AG10803 (cell line): ENCODE measurements at regions not wholly inside any gene's neighbourhood (a gene's known extent, or its start where the extent isn't known, plus 50 kb on each side); places are given as distances from the start of the nearest gene placed in this dataset.
"Not testable (repeated sequence)": the region's sequence is repeated elsewhere in the genome, so short reads cannot be mapped to it uniquely, and the experiment has no call there.

ENCODE experiments used
- DNase-seq: peaks from one replicate; pipeline ENCODE4 v3.0.0; 2010; ENCODE audit warnings: low read depth
- H3K4me3 ChIP-seq: 2 replicates; pipeline ENCODE4 v1.5.1; 2011; ENCODE audit warnings: mild to moderate bottlenecking, low read length, control low read depth
- TF ChIP-seq, protein P1 (sequence below): conservative IDR thresholded peaks from 2 replicates; pipeline ENCODE4 v1.5.1; 2011; ENCODE audit warnings: mild to moderate bottlenecking, low read length, control low read depth, inconsistent platforms

DNA sequence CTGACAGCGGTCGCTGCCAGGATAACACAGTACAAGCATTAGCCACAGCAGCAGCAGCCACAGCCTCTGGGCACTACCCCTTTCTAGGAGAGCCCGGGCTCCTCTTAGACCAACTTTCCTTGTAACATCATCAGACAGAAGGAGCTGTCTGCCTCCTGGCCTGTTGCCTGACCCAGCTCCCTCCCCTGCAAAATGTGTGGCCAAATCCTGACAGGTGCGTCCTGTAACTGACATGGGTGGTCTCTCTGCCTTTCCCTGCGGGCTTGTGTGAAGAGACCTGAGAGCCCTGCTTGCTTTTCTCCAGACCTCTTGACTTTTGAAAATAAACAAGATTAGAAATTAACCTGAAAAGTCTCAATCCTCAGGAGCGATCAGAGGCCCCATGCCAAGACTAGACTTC is 824.9 kb downstream of the RAPGEF2 start:
- H3K4me3 ChIP-seq, result no peak overlapping the region
- no peak for DNase-seq
- TF ChIP-seq, protein P1, sequence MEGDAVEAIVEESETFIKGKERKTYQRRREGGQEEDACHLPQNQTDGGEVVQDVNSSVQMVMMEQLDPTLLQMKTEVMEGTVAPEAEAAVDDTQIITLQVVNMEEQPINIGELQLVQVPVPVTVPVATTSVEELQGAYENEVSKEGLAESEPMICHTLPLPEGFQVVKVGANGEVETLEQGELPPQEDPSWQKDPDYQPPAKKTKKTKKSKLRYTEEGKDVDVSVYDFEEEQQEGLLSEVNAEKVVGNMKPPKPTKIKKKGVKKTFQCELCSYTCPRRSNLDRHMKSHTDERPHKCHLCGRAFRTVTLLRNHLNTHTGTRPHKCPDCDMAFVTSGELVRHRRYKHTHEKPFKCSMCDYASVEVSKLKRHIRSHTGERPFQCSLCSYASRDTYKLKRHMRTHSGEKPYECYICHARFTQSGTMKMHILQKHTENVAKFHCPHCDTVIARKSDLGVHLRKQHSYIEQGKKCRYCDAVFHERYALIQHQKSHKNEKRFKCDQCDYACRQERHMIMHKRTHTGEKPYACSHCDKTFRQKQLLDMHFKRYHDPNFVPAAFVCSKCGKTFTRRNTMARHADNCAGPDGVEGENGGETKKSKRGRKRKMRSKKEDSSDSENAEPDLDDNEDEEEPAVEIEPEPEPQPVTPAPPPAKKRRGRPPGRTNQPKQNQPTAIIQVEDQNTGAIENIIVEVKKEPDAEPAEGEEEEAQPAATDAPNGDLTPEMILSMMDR, result no peak

DNA sequence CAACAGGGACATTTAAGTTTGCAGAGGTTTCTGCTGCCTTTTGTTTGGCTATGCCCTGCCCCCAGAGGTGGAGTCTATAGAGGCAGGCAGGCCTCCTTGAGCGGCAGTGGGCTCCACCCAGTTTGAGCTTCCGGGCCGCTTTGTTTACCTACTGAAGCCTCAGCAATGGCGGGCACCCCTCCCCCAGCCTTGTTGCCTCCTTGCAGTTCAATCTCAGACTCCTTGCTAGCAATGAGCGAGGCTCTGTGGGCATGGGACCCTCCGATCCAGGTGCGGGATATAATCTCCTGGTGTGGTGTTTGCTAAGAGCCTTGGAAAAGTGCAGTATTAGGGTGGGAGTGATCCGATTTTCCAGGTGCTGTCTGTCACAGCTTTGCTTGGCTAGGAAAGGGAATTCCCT is 831.7 kb downstream of the RAPGEF2 start:
- DNase-seq, H3K4me3 ChIP-seq: not testable (repeated sequence)

DNA sequence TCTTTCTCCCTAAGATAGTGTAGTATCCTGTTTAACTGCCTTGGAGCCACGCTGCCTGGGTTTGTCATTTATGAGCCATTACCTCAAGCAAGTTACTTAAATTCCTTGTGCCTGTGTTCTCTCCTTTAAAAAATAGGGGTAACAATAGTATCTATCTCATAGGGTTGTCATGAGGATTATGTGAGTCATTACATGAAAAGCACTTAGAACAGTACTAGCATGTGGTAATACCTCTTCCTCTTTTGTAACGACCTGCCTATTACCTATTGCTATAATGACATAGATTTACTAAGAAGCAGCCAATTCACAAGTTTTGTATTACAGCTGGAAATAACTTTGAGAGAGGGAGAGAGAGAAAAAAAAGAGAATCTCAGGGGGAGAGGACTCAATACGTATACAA is 834.7 kb downstream of the RAPGEF2 start:
- TF ChIP-seq, protein P1, result no peak
- no peak for DNase-seq

DNA sequence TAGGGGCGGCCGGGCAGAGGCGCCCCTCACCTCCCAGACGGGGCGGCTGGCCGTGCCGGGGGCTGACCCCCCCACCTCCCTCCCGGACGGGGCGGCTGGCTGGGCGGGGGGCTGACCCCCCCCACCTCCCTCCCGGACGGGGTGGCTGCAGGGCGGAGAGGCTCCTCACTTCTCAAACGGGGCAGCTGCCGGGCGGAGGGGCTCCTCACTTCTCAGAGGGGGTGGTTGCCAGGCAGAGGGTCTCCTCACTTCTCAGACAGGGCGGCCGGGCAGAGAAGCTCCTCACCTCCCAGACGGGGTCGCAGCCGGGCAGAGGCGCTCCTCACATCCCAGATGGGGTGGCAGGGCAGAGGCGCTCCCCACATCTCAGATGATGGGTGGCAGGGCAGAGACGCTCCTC is 836.8 kb downstream of the RAPGEF2 start:
- H3K4me3 ChIP-seq, DNase-seq: not testable (repeated sequence)

More for the DNA sequence above, 834.7 kb downstream of the RAPGEF2 start:
- no peak overlapping the region for H3K4me3 ChIP-seq

DNA sequence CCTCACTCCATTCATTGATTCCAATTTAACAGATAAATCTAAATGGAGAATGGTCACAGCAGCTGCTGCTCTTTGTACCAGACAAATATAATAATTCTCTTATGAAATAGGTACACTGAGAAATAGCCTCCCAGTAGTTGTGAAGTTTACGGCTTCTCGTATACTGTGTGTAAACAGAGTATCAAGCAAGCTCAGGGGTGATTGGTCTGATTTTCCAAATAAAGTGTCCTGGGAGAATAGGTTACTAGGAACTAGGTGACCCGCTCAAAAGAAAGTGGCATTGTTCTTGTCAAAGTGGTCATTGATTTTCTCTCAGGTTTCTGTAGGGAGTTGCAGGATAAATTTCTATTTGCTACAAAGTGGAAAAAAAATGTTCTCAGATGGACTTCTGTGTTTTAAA is 838.2 kb downstream of the RAPGEF2 start:
- no peak for DNase-seq
- TF ChIP-seq, protein P1, result no peak
- H3K4me3 ChIP-seq, result no peak overlapping the region

DNA sequence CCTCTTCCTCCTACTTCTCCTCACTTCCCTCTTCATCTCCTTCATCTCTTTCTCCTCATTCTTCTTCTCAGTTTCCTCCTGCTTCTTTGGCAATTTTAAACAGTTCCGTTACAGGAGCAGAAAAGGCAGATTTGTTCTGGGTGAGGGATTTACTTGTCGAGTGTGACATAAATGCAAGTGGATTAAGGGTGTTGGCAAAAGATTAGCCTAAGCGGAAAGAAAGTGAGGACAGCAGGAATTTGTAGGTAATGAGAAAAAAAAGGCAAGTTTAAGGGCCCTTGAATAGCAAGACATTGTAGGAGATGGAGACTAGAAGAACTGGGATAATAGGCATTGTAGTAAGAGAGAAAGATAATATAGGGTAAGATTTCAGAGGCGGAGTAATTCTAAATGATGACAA is 841.6 kb downstream of the RAPGEF2 start:
- no peak for DNase-seq
- TF ChIP-seq, protein P1, result no peak
- H3K4me3 ChIP-seq, result no peak overlapping the region

DNA sequence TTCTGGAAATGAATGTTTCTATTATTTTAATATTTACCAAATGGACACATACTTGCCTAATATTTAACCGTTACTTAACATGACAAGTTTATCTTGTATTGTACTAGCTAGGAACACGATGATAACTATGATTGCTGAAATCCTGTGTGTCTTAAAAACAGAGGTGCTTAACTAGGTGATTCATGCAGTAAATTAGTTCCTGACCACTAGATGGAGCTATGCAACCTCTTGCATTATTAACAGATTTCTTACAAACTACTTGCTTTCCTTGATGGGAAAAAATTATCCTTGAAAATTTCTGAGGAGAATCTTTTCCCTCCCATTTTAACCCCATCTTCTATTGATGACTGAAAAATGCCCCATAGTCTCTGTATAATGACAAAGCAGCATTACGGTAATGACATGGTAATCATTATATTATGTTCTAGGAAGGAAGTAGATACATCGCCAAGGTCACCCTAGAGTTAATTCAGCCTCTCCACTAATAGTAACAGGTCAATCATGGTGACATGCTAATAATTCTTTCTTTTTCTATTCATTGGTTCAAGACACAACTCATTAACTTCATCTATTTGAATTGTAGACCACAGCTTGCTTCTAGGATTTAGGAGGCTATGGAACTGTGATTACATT is 844.2 kb downstream of the RAPGEF2 start:
- H3K4me3 ChIP-seq, result no peak overlapping the region
- peak; percentile 59 for DNase-seq
- TF ChIP-seq, protein P1, result peak; percentile 76

DNA sequence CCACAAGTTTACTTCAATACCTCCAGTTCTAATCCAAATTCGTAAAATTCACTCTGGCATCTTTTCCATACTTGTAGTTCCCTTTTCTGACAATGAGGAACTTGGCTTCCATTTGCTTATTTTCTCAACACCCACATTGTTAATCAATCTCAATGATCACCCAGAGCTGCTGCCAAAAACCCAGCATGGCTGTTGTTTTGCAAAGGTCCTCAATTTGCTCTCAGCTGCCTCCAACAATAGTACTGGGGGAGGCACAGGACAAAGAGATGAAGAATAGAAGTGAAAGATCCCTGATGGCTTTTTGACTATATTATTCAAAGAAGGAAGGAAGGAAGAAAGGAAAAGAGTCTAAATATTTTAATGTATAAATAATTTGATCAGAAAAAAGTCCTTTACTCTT is 847.8 kb downstream of the RAPGEF2 start:
- TF ChIP-seq, protein P1, result no peak
- DNase-seq, result no peak

More for the DNA sequence above, 847.8 kb downstream of the RAPGEF2 start:
- no peak overlapping the region for H3K4me3 ChIP-seq
